ENCODE measurements at regions not wholly inside any gene's neighbourhood (a gene's known extent, or its start where the extent isn't known, plus 50 kb on each side); places are given as distances from the start of the nearest gene placed in this dataset.

GRCh38 chr1:218090459-218090858 lies 194.6 kb upstream of the RRP15 start:
- Histone ChIP-seq H4K5ac (ENCODE audit: insufficient read length, low read depth, low read length) (no peak overlapping the region), H3K14ac (ENCODE audit: insufficient read length) (no peak overlapping the region), H3K4me3 (ENCODE audit: extremely low read depth in 1 of 4, insufficient read depth in 2 of 4, low read depth in 3 of 4, low read length in 4 of 4) (no peak overlapping the region), H3K9me3 (ENCODE audit: insufficient read depth in 2 of 2, low read depth in 1 of 2, low read length in 1 of 2) (no peaks in the 10 kb centered on the region), H3K4ac (replicated peaks; ENCODE audit: insufficient read length, low read depth, low read length) (no peak overlapping the region), H3K9ac (replicated peaks in 1 of 4; ENCODE audit: extremely low read depth in 1 of 4, low read depth in 3 of 4, low read length in 3 of 4) (no peak overlapping the region), H4K91ac (replicated peaks; ENCODE audit: insufficient read length, low read length) (no peak overlapping the region), H3K23ac (ENCODE audit: insufficient read length) (no peak overlapping the region), H2BK20ac (ENCODE audit: low read length) (no peak overlapping the region), H3K79me2 (ENCODE audit: control insufficient read depth in 1 of 2, insufficient read depth in 2 of 2, low read length in 2 of 2) (no peaks in the 10 kb centered on the region), H3K23me2 (ENCODE audit: low read depth, low read length) (no peaks in the 10 kb centered on the region), H3K79me1 (ENCODE audit: low read depth, low read length) (no peaks in the 10 kb centered on the region), H3K4me2 (ENCODE audit: insufficient read depth in 1 of 2, low read depth in 2 of 2, low read length in 2 of 2) (no peak overlapping the region), H4K20me1 (replicated peaks in 1 of 2; ENCODE audit: control insufficient read depth in 1 of 2, insufficient read depth in 2 of 2, low read length in 2 of 2) (no peaks in the 10 kb centered on the region), H3K56ac (replicated peaks; ENCODE audit: insufficient read length, low read depth, low read length) (no peak overlapping the region), H3K4me1 (replicated peaks in 1 of 4; ENCODE audit: control insufficient read depth in 3 of 4, insufficient read depth in 4 of 4, low read length in 3 of 4) (peaks cover 0 to 4% (median 0%) of the 10 kb centered on the region in 4 experiments; a peak in 1 of 7 replicates), H2BK12ac (ENCODE audit: low read depth, low read length) (no peak overlapping the region), H3K18ac (ENCODE audit: extremely low read depth, low read length) (no peak overlapping the region), H3K27ac (ENCODE audit: low read depth, low read length) (no peak overlapping the region), H2AFZ (ENCODE audit: low read length) (no peak overlapping the region), H3K27me3 (replicated peaks in 1 of 4; ENCODE audit: control insufficient read depth in 3 of 4, extremely low read depth in 1 of 4, insufficient read depth in 3 of 4, low read length in 3 of 4) (no peaks in the 10 kb centered on the region), H3K36me3 (ENCODE audit: control insufficient read depth in 2 of 4, insufficient read depth in 4 of 4, low read length in 3 of 4) (no peaks in the 10 kb centered on the region), H2BK120ac (replicated peaks; ENCODE audit: low read depth, low read length) (no peak overlapping the region), H2AK5ac (ENCODE audit: low read depth, low read length) (no peak overlapping the region), H2BK5ac (ENCODE audit: low read depth, low read length) (no peak overlapping the region), H4K8ac (ENCODE audit: extremely low read depth, insufficient read depth, low read length) (no peak overlapping the region), H2BK15ac (ENCODE audit: low read length) (no peak overlapping the region)
- POLR2A ChIA-PET (ENCODE audit: partially characterized antibody): no interaction called here
- WGBS, 2 experiments (ENCODE audit: extremely low coverage in 1 of 2, insufficient coverage in 1 of 2, insufficient read length in 1 of 2, insufficient replicate concordance in 2 of 2, low coverage in 1 of 2, low lambda C conversion rate in 2 of 2, missing lambda C conversion rate in 1 of 2): 87% methylated on average over 1 of the region's 1 CpG; no CpG with 5 or more reads in 1 of the 2 experiments
- no peak for FAIRE-seq
- DNase-seq (ENCODE audit: low read depth in 1 of 2, low spot score in 2 of 2): no peak
- CTCF ChIA-PET (ENCODE audit: partially characterized antibody): no interaction called here
- no peak for TF ChIP-seq RXRA (IDR thresholded peaks at IDR 0.05; ENCODE audit: insufficient read depth, low read depth, low read length)
- TF ChIP-seq EP300 (IDR thresholded peaks at IDR 0.05; ENCODE audit: borderline replicate concordance in 1 of 2, low read depth in 2 of 2, low read length in 2 of 2): no peak
- TF ChIP-seq POLR2A (IDR thresholded peaks at IDR 0.05; ENCODE audit: control extremely low read depth in 1 of 2, low read depth in 2 of 2, low read length in 2 of 2): no peak
- TF ChIP-seq HDAC6 (IDR thresholded peaks at IDR 0.05; ENCODE audit: low read depth, low read length): no peak
- TF ChIP-seq RNF2 (IDR thresholded peaks at IDR 0.05; ENCODE audit: borderline replicate concordance, low read depth, low read length, missing control alignments, poor library complexity, severe bottlenecking): no peak
- TF ChIP-seq TCF12 (IDR thresholded peaks at IDR 0.05; ENCODE audit: low read depth, low read length): no peak
- no peak for TF ChIP-seq BCL11A (IDR thresholded peaks at IDR 0.05; ENCODE audit: low read depth in 2 of 2, low read length in 2 of 2)
- no peak for TF ChIP-seq KDM5A (IDR thresholded peaks at IDR 0.05; ENCODE audit: low read length)
- TF ChIP-seq POLR2AphosphoS5 (IDR thresholded peaks at IDR 0.05; ENCODE audit: low read depth, low read length): no peak
- TF ChIP-seq CHD1 (IDR thresholded peaks at IDR 0.05; ENCODE audit: low read depth, low read length): no peak
- TF ChIP-seq RAD21 (IDR thresholded peaks at IDR 0.05 in 1 of 2, conservative IDR thresholded peaks at IDR 0.05 in 1 of 2; ENCODE audit: low read depth in 2 of 2, low read length in 2 of 2): no peak
- TF ChIP-seq RBBP5 (IDR thresholded peaks at IDR 0.05; ENCODE audit: borderline replicate concordance, low read depth, low read length): no peak
- no peak for TF ChIP-seq SIRT6 (IDR thresholded peaks at IDR 0.05; ENCODE audit: low read length)
